NB4 (cell line): ENCODE measurements at regions not wholly inside any gene's neighbourhood (a gene's known extent, or its start where the extent isn't known, plus 50 kb on each side); places are given as distances from the start of the nearest gene placed in this dataset.
A peak's percentile ranks its signal among the peaks of the same experiment; 100 is the strongest.

Experiments used
- DNase-seq: peaks from one replicate; pipeline ENCODE4 v3.0.0; 2010; ENCODE audit warnings: low read depth
- H3K4me3 ChIP-seq: one replicate; pipeline ENCODE4 v1.5.1; 2011; ENCODE audit warnings: mild to moderate bottlenecking, low read depth, low read length, moderate library complexity
- CTCF ChIP-seq: IDR thresholded peaks from one replicate; pipeline ENCODE4 v1.5.1; 2012; ENCODE audit warnings: low read depth, low read length
- MAX ChIP-seq: IDR thresholded peaks from 2 replicates; pipeline ENCODE4 v1.6.1; 2011; ENCODE audit warnings: low read depth, low read length
- MYC ChIP-seq: IDR thresholded peaks from 2 replicates; pipeline ENCODE4 v1.6.1; 2011; ENCODE audit warnings: low read depth, low read length
- POLR2A ChIP-seq: IDR thresholded peaks from 2 replicates; pipeline ENCODE4 v1.6.1; 2011; ENCODE audit warnings: mild to moderate bottlenecking; ENCODE audit not compliant: insufficient read length; ENCODE audit errors: extremely low read depth

- no peak for DNase-seq
- H3K4me3 ChIP-seq = no peak overlapping the region
- TF ChIP-seq MYC (no peak), MAX (no peak), CTCF (no peak), POLR2A (no peak)
Measured at GRCh38 chr3:5427021-5427420, 239.5 kb downstream of the EDEM1 start.

- TF ChIP-seq CTCF (no peak), MAX (no peak), MYC (no peak), POLR2A (no peak)
- no peak for DNase-seq
- no peak overlapping the region for H3K4me3 ChIP-seq
Measured at GRCh38 chr3:5427938-5428337, 240.4 kb downstream of the EDEM1 start.

GRCh38 chr3:5428607-5429516, 241.4 kb downstream of the EDEM1 start:
- 0 out of 2 replicates have a peak, but pooled peaks have one; percentile 6 for TF ChIP-seq MAX
- no peak for TF ChIP-seq POLR2A
- 0 out of 2 replicates have a peak, but pooled peaks have one; percentile 19 for TF ChIP-seq MYC
- no peak for TF ChIP-seq CTCF
- peak; percentile 50 for DNase-seq
- no peak overlapping the region for H3K4me3 ChIP-seq

GRCh38 chr3:5429517-5429890, 242.0 kb downstream of the EDEM1 start:
- DNase-seq = no peak
- no peak for TF ChIP-seq MYC
- no peak for TF ChIP-seq MAX
- TF ChIP-seq POLR2A = no peak
- no peak for TF ChIP-seq CTCF

GRCh38 chr3:5430701-5431100, 243.2 kb downstream of the EDEM1 start:
- H3K4me3 ChIP-seq = no peak overlapping the region

More at GRCh38 chr3:5429517-5429890, 242.0 kb downstream of the EDEM1 start:
- no peak overlapping the region for H3K4me3 ChIP-seq

More at GRCh38 chr3:5430701-5431100, 243.2 kb downstream of the EDEM1 start:
- DNase-seq = no peak
- no peak for TF ChIP-seq MAX
- TF ChIP-seq CTCF = no peak
- TF ChIP-seq MYC = no peak
- TF ChIP-seq POLR2A = no peak
